H1 (cell line): ENCODE measurements at regions not wholly inside any gene's neighbourhood (a gene's known extent, or its start where the extent isn't known, plus 50 kb on each side); places are given as distances from the start of the nearest gene placed in this dataset.

Experiments used
- CTCF ChIA-PET: fragments of 300-600 bp; sonication (Branson Sonifier 250); formaldehyde crosslinking; loops from one replicate; lab custom pipeline; 2021; ENCODE audit not compliant: partially characterized antibody; lab: Charles Lee
- POLR2A ChIA-PET: fragments of 300-600 bp; sonication (Branson Sonifier 250); formaldehyde crosslinking; loops from one replicate; lab custom pipeline; 2021; ENCODE audit warnings: inconsistent platforms; ENCODE audit not compliant: partially characterized antibody; lab: Charles Lee
- DNase-seq, 2 experiments: peaks; one replicate each; pipeline versions ENCODE4 v3.0.0 to v3.0.0-alpha.2; 2010 to 2022; ENCODE audit warnings: low spot score in 2 of 2, low read depth in 1 of 2, mixed read lengths in 1 of 2
- FAIRE-seq: peaks from 2 replicates; lab custom pipeline; 2011; peaks lifted over from hg19 to GRCh38; lab: Jason Lieb, UNC
- H2AFZ ChIP-seq: 2 replicates; pipeline ENCODE4 v1.8.1; 2012; ENCODE audit warnings: low read length, inconsistent platforms
- H2AK5ac ChIP-seq: 2 replicates; pipeline ENCODE4 v1.6.1; 2013; ENCODE audit warnings: low read depth, low read length
- H2BK120ac ChIP-seq: replicated peaks from 2 replicates; pipeline ENCODE3; 2013; ENCODE audit warnings: low read depth, low read length, inconsistent platforms
- H2BK12ac ChIP-seq: 2 replicates; pipeline ENCODE4 v1.6.1; 2013; ENCODE audit warnings: low read depth, low read length
- H2BK15ac ChIP-seq: 2 replicates; pipeline ENCODE4 v1.6.1; 2013; ENCODE audit warnings: low read length
- H2BK20ac ChIP-seq: 2 replicates; pipeline ENCODE4 v1.6.1; 2013; ENCODE audit warnings: low read length
- H2BK5ac ChIP-seq: 2 replicates; pipeline ENCODE4 v1.6.1; 2013; ENCODE audit warnings: low read depth, low read length
- H3K14ac ChIP-seq: 2 replicates; pipeline ENCODE4 v1.6.1; 2013; ENCODE audit warnings: inconsistent platforms; ENCODE audit not compliant: insufficient read length
- H3K18ac ChIP-seq: 2 replicates; pipeline ENCODE4 v1.6.1; 2013; ENCODE audit warnings: low read length; ENCODE audit errors: extremely low read depth
- H3K23ac ChIP-seq: 2 replicates; pipeline ENCODE4 v1.6.1; 2013; ENCODE audit warnings: inconsistent platforms; ENCODE audit not compliant: insufficient read length
- H3K23me2 ChIP-seq: 2 replicates; pipeline ENCODE4 v1.6.1; 2013; ENCODE audit warnings: low read depth, low read length
- H3K27ac ChIP-seq: 2 replicates; pipeline ENCODE4 v1.6.1; 2011; ENCODE audit warnings: low read depth, low read length, inconsistent platforms
- H3K27me3 ChIP-seq, 4 experiments: replicated peaks in 1 of 4; 1 replicate in 1 of 4; 2 replicates in 3 of 4; pipeline versions ENCODE4 v1.6.1 to v1.8.1; 2011 to 2013; ENCODE audit warnings: low read length in 3 of 4, mild to moderate bottlenecking in 3 of 4, inconsistent platforms in 2 of 4, mixed read lengths in 2 of 4, moderate library complexity in 1 of 4; ENCODE audit not compliant: control insufficient read depth in 3 of 4, insufficient read depth in 3 of 4; ENCODE audit errors: extremely low read depth in 1 of 4
- H3K36me3 ChIP-seq, 4 experiments: 2 replicates each; pipeline versions ENCODE4 v1.6.1 to v1.8.1; 2011 to 2013; ENCODE audit warnings: mild to moderate bottlenecking in 4 of 4, low read length in 3 of 4, moderate library complexity in 2 of 4, control low read depth in 1 of 4, inconsistent platforms in 1 of 4; ENCODE audit not compliant: insufficient read depth in 4 of 4, control insufficient read depth in 2 of 4
- H3K4ac ChIP-seq: replicated peaks from 2 replicates; pipeline ENCODE3; 2013; ENCODE audit warnings: low read length, low read depth, mixed read lengths, inconsistent platforms; ENCODE audit not compliant: insufficient read length
- H3K4me1 ChIP-seq, 4 experiments: replicated peaks in 1 of 4; 1 replicate in 1 of 4; 2 replicates in 3 of 4; pipeline versions ENCODE4 v1.6.1 to v1.8.1; 2011 to 2013; ENCODE audit warnings: low read length in 3 of 4, inconsistent platforms in 2 of 4, mixed read lengths in 1 of 4; ENCODE audit not compliant: insufficient read depth in 4 of 4, control insufficient read depth in 3 of 4
- H3K4me2 ChIP-seq, 2 experiments: 2 replicates each; pipeline versions ENCODE4 v1.6.1 to v1.8.1; 2011 to 2013; ENCODE audit warnings: low read depth in 2 of 2, low read length in 2 of 2, control low read depth in 1 of 2, inconsistent platforms in 1 of 2, mild to moderate bottlenecking in 1 of 2; ENCODE audit not compliant: insufficient read depth in 1 of 2
- H3K4me3 ChIP-seq, 4 experiments: fragments of 200-600, 300-600 bp in 1 of 4; sonication (generic), shearing (Covaris generic), sonication (Bioruptor Twin) in 1 of 4; 2 replicates each; pipeline versions ENCODE4 v1.5.1 to v1.8.1; 2011 to 2016; ENCODE audit warnings: low read length in 4 of 4, low read depth in 3 of 4, control low read depth in 2 of 4, inconsistent platforms in 2 of 4, mild to moderate bottlenecking in 2 of 4, mixed read lengths in 1 of 4, moderate library complexity in 1 of 4; ENCODE audit not compliant: insufficient read depth in 2 of 4; ENCODE audit errors: extremely low read depth in 1 of 4
- H3K56ac ChIP-seq: replicated peaks from 2 replicates; pipeline ENCODE3; 2013; ENCODE audit warnings: low read depth, mild to moderate bottlenecking, mixed read lengths, low read length, inconsistent platforms; ENCODE audit not compliant: insufficient read length
- H3K79me1 ChIP-seq: 2 replicates; pipeline ENCODE4 v1.6.1; 2013; ENCODE audit warnings: low read depth, low read length, control low read depth
- H3K79me2 ChIP-seq, 2 experiments: 2 replicates each; pipeline versions ENCODE4 v1.6.1 to v1.8.1; 2012 to 2013; ENCODE audit warnings: low read length in 2 of 2, mild to moderate bottlenecking in 2 of 2, inconsistent platforms in 1 of 2; ENCODE audit not compliant: insufficient read depth in 2 of 2, control insufficient read depth in 1 of 2
- H3K9ac ChIP-seq, 4 experiments: replicated peaks in 1 of 4; 1 replicate in 1 of 4; 2 replicates in 3 of 4; pipeline versions ENCODE4 v1.6.1 to v1.8.1; 2011 to 2013; ENCODE audit warnings: low read depth in 3 of 4, low read length in 3 of 4, control low read depth in 2 of 4, mild to moderate bottlenecking in 2 of 4, moderate library complexity in 2 of 4, inconsistent platforms in 1 of 4; ENCODE audit errors: extremely low read depth in 1 of 4
- H3K9me3 ChIP-seq, 2 experiments: 2 replicates each; pipeline versions ENCODE4 v1.6.1 to v1.8.1; 2012 to 2013; ENCODE audit warnings: mild to moderate bottlenecking in 2 of 2, moderate library complexity in 2 of 2, control low read depth in 1 of 2, inconsistent platforms in 1 of 2, low read depth in 1 of 2, low read length in 1 of 2, mixed read lengths in 1 of 2; ENCODE audit not compliant: insufficient read depth in 2 of 2
- H4K20me1 ChIP-seq, 2 experiments: replicated peaks in 1 of 2; 2 replicates each; pipeline versions ENCODE3 to v1.8.1; 2011 to 2013; ENCODE audit warnings: inconsistent platforms in 2 of 2, low read length in 2 of 2, mild to moderate bottlenecking in 1 of 2; ENCODE audit not compliant: insufficient read depth in 2 of 2, control insufficient read depth in 1 of 2
- H4K5ac ChIP-seq: 2 replicates; pipeline ENCODE4 v1.6.1; 2013; ENCODE audit warnings: low read length, low read depth, mixed read lengths, inconsistent platforms; ENCODE audit not compliant: insufficient read length
- H4K8ac ChIP-seq: 2 replicates; pipeline ENCODE4 v1.8.0; 2013; ENCODE audit warnings: mild to moderate bottlenecking, moderate library complexity, low read length, inconsistent platforms; ENCODE audit not compliant: insufficient read depth; ENCODE audit errors: extremely low read depth
- H4K91ac ChIP-seq: replicated peaks from 2 replicates; pipeline ENCODE3; 2013; ENCODE audit warnings: low read length, mixed read lengths, inconsistent platforms; ENCODE audit not compliant: insufficient read length
- CEBPB ChIP-seq: IDR thresholded peaks from 2 replicates; pipeline ENCODE4 v1.6.1; 2012; ENCODE audit warnings: low read depth, low read length
- CTBP2 ChIP-seq: IDR thresholded peaks from 2 replicates; pipeline ENCODE4 v1.7.0; 2011; ENCODE audit warnings: borderline replicate concordance, mild to moderate bottlenecking, moderate library complexity, mixed read lengths, low read length; ENCODE audit not compliant: insufficient read depth, insufficient read length
- JUND ChIP-seq: IDR thresholded peaks from 2 replicates; pipeline ENCODE4 v1.6.1; 2011; ENCODE audit warnings: mild to moderate bottlenecking, improper control_type of control experiment, low read length
- POLR2AphosphoS5 ChIP-seq: IDR thresholded peaks from 2 replicates; pipeline ENCODE4 v1.6.1; 2011; ENCODE audit warnings: low read depth, low read length
- RFX5 ChIP-seq: IDR thresholded peaks from 2 replicates; pipeline ENCODE4 v1.6.1; 2011; ENCODE audit warnings: low read depth, low read length, improper control_type of control experiment, borderline replicate concordance
- SIX5 ChIP-seq: IDR thresholded peaks from 2 replicates; pipeline ENCODE4 v1.6.1; 2011; ENCODE audit warnings: mild to moderate bottlenecking, low read depth, low read length
- SP2 ChIP-seq: IDR thresholded peaks from 2 replicates; pipeline ENCODE4 v1.6.1; 2012; ENCODE audit warnings: mild to moderate bottlenecking, low read length, inconsistent platforms
- SRF ChIP-seq: IDR thresholded peaks from 2 replicates; pipeline ENCODE4 v1.6.1; 2011; ENCODE audit warnings: mild to moderate bottlenecking, low read depth, low read length, moderate library complexity
- TAF7 ChIP-seq: optimal IDR thresholded peaks from 2 replicates; pipeline ENCODE3; 2011; ENCODE audit warnings: low read depth, mild to moderate bottlenecking, inconsistent platforms, low read length, moderate library complexity, borderline replicate concordance
- ZNF274 ChIP-seq: IDR thresholded peaks from 2 replicates; pipeline ENCODE4 v1.7.0; 2012; ENCODE audit warnings: low read length, borderline replicate concordance; ENCODE audit errors: extremely low read depth
- WGBS, 2 experiments: shearing (Covaris generic) in 1 of 2; methylation state at CpG; one replicate each; pipeline versions ENCODE4 v1.1.6 to v1.1.7; 2013 to 2015; ENCODE audit warnings: low lambda C conversion rate in 2 of 2, mixed read lengths in 2 of 2, inconsistent platforms in 1 of 2, low coverage in 1 of 2, missing lambda C conversion rate in 1 of 2; ENCODE audit not compliant: insufficient replicate concordance in 2 of 2, insufficient coverage in 1 of 2, insufficient read length in 1 of 2; ENCODE audit errors: extremely low coverage in 1 of 2, missing lambda C conversion rate in 1 of 2; 5-methylcytosine and 5-hydroxymethylcytosine counted together
- TF ChIP-seq, protein P1 (sequence below): IDR thresholded peaks from 2 replicates; pipeline ENCODE4 v1.6.1; 2012; ENCODE audit warnings: low read length, inconsistent platforms
- TF ChIP-seq, protein P2 (sequence below): IDR thresholded peaks from 2 replicates; pipeline ENCODE4 v1.6.1; 2011; ENCODE audit warnings: low read length, improper control_type of control experiment

DNA sequence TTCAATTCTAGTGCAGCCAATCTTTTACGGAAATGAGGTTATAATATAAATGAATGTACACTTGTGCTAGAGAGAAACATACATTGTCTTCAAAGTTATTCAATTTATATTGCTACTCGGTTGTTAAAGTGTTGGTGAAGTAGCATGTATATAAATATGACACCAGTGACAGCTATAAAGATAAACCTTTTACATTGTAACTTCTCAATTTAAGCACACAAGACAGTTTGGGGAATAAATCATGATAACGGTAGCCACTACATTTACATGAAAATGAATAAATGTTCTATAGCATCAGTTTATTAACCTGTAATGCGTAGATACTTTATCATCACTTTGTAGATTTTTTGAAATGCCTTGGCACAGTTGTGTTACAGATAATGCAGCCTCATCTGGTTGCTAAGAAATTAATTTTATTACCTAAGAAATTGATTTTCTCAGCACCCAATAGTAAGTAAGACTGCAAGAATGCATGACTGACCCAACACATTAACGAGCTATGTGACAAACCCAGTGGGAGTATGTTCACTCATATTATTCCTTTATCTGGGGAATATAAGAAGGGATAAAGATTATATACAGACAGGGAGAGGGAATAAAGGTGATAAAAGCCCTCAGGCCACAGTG, 283.9 kb upstream of the NPVF start:
- CTCF ChIA-PET = interaction anchor here (0.6 to 1.2 kb wide), 2 partner anchors 9 to 31 kb away, joined by 3 read pairs; no protein-coding TSS in a partner anchor
- H3K56ac ChIP-seq = no peak overlapping the region
- no peak overlapping the region for H2BK120ac ChIP-seq
- POLR2A ChIA-PET = no interaction called here
- H4K91ac ChIP-seq = no peak overlapping the region
- no peak overlapping the region for H3K14ac ChIP-seq
- H2AFZ ChIP-seq = no peak overlapping the region
- H2BK12ac ChIP-seq = no peak overlapping the region
- H2BK5ac ChIP-seq = no peak overlapping the region
- H3K4me3 ChIP-seq = no peak overlapping the region
- H3K9me3 ChIP-seq = no peaks in the 10 kb centered on the region
- no peak overlapping the region for H3K4ac ChIP-seq
- no peaks in the 10 kb centered on the region for H3K27me3 ChIP-seq
- no peak overlapping the region for H2BK20ac ChIP-seq
- H4K20me1 ChIP-seq = no peaks in the 10 kb centered on the region
- FAIRE-seq (no peak), DNase-seq (no peak)
- H3K23me2 ChIP-seq = no peaks in the 10 kb centered on the region
- no peak overlapping the region for H3K18ac ChIP-seq
- H3K27ac ChIP-seq = no peak overlapping the region
- H4K8ac ChIP-seq = no peak overlapping the region
- no peaks in the 10 kb centered on the region for H3K79me1 ChIP-seq
- H3K36me3 ChIP-seq = no peaks in the 10 kb centered on the region
- H4K5ac ChIP-seq = no peak overlapping the region
- H3K4me2 ChIP-seq = no peak overlapping the region
- H3K79me2 ChIP-seq = no peaks in the 10 kb centered on the region
- H3K9ac ChIP-seq = no peak overlapping the region
- no peaks in the 10 kb centered on the region for H3K4me1 ChIP-seq
- no peak overlapping the region for H2BK15ac ChIP-seq
- H2AK5ac ChIP-seq = no peak overlapping the region
- WGBS, 2 experiments = 88% methylated on average over 5 of the region's 5 CpGs; no CpG with 5 or more reads in 1 of the 2 experiments
- H3K23ac ChIP-seq = no peak overlapping the region
- no peak for TF ChIP-seq CTBP2
- TF ChIP-seq POLR2AphosphoS5 = no peak
- TF ChIP-seq ZNF274 = no peak
- TF ChIP-seq, protein P1, sequence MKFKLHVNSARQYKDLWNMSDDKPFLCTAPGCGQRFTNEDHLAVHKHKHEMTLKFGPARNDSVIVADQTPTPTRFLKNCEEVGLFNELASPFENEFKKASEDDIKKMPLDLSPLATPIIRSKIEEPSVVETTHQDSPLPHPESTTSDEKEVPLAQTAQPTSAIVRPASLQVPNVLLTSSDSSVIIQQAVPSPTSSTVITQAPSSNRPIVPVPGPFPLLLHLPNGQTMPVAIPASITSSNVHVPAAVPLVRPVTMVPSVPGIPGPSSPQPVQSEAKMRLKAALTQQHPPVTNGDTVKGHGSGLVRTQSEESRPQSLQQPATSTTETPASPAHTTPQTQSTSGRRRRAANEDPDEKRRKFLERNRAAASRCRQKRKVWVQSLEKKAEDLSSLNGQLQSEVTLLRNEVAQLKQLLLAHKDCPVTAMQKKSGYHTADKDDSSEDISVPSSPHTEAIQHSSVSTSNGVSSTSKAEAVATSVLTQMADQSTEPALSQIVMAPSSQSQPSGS = no peak
- TF ChIP-seq SP2 = no peak
- no peak for TF ChIP-seq SRF
- TF ChIP-seq, protein P2, sequence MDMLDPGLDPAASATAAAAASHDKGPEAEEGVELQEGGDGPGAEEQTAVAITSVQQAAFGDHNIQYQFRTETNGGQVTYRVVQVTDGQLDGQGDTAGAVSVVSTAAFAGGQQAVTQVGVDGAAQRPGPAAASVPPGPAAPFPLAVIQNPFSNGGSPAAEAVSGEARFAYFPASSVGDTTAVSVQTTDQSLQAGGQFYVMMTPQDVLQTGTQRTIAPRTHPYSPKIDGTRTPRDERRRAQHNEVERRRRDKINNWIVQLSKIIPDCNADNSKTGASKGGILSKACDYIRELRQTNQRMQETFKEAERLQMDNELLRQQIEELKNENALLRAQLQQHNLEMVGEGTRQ = no peak
- no peak for TF ChIP-seq JUND
- TF ChIP-seq CEBPB = no peak
- TF ChIP-seq SIX5 = no peak
- TF ChIP-seq TAF7 = no peak
- TF ChIP-seq RFX5 = no peak
